Astrocyte (in vitro differentiated cells and primary cell): ENCODE measurements at regions not wholly inside any gene's neighbourhood (a gene's known extent, or its start where the extent isn't known, plus 50 kb on each side); places are given as distances from the start of the nearest gene placed in this dataset.

Experiments used
- EZH2 ChIP-seq: IDR thresholded peaks from 2 replicates; pipeline ENCODE4 v1.6.1; 2012; ENCODE audit warnings: mild to moderate bottlenecking, low read length, inconsistent platforms; ENCODE audit not compliant: insufficient read depth
- TF ChIP-seq, protein P1 (sequence below): IDR thresholded peaks from 2 replicates; pipeline ENCODE4 v1.5.1; 2011; ENCODE audit warnings: low read depth, mild to moderate bottlenecking, inconsistent platforms, low read length, moderate library complexity; ENCODE audit not compliant: insufficient read depth

DNA sequence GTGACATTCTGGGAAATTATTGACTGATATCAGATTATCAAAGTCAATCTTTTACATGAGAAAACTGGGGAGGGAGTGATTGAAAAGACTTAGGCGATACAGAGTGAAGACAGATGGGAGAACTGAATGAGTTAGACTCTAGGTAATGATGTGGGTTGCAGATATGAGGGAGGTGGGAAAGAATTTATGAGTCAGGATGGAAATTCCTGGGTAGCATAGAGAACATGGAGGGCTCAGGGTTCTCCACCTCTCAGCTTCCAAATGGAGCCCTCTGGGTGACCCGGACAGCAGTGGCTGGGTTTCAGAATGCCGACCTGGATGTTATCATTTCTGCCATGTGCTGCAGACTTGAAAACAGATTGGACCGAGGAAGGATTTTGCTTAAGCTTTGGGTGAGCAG lies 75.4 kb upstream of the SHB start:
- TF ChIP-seq, protein P1, sequence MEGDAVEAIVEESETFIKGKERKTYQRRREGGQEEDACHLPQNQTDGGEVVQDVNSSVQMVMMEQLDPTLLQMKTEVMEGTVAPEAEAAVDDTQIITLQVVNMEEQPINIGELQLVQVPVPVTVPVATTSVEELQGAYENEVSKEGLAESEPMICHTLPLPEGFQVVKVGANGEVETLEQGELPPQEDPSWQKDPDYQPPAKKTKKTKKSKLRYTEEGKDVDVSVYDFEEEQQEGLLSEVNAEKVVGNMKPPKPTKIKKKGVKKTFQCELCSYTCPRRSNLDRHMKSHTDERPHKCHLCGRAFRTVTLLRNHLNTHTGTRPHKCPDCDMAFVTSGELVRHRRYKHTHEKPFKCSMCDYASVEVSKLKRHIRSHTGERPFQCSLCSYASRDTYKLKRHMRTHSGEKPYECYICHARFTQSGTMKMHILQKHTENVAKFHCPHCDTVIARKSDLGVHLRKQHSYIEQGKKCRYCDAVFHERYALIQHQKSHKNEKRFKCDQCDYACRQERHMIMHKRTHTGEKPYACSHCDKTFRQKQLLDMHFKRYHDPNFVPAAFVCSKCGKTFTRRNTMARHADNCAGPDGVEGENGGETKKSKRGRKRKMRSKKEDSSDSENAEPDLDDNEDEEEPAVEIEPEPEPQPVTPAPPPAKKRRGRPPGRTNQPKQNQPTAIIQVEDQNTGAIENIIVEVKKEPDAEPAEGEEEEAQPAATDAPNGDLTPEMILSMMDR: no peak
- no peak for TF ChIP-seq EZH2
